ENCODE measurements at regions not wholly inside any gene's neighbourhood (a gene's known extent, or its start where the extent isn't known, plus 50 kb on each side); places are given as distances from the start of the nearest gene placed in this dataset.

DNA sequence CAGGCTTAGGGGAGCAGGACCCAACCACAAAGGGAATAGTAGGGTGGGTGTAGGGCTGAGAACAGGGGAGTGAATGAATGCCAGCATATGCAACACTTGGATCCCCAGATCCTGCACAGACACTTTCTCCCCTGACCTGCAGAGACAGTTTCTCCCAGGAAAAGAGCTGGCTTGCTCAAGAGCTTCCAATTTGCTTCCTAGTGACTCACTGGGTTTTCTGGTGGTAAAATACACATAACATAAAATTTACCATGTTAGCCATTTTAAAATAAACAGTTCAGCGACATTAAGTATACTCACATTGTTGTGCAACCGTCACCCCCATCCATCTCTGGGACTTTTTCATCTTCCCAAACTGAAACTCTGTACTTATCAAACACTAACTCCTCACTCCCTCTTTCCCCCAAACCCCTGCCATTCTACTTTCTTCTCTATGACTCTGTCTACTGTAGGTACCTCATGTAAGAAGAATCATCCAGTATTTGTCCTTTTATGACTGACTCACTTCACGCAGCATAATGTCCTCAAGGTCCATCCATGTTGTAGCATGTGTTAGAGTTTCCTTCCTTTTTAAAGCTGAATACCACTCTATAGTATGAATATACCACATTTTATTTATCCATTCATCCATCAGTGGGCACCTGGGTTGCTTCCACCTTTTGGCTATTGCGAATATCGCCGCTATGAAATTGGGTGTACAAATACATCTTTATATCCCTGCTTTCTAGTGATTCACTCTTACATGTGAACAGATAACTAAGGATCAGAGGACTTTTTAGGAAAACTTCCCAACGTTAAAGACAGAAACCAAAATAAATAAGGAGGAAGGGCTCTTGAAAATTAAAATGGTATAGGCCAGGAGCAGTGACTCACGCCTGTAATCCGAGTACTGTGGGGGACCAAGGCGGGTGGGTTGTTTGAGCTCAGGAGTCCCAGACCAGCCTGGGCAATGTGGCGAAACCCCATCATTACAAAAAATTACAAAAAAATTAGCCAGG, 95.6 kb upstream of the TJP1 start:
- DNase-seq (ENCODE audit: low spot score) = no peak

- DNase-seq (ENCODE audit: low spot score) = no peak
These were observed 92.3 kb upstream of the TJP1 start for GRCh38 chr15:29914511-29914926.

- DNase-seq (ENCODE audit: low spot score) = no peak
These were observed 91.4 kb upstream of the TJP1 start for GRCh38 chr15:29913528-29914135.

- DNase-seq (ENCODE audit: low spot score) = no peak
These were observed 89.4 kb upstream of the TJP1 start for GRCh38 chr15:29911705-29912104.

DNA sequence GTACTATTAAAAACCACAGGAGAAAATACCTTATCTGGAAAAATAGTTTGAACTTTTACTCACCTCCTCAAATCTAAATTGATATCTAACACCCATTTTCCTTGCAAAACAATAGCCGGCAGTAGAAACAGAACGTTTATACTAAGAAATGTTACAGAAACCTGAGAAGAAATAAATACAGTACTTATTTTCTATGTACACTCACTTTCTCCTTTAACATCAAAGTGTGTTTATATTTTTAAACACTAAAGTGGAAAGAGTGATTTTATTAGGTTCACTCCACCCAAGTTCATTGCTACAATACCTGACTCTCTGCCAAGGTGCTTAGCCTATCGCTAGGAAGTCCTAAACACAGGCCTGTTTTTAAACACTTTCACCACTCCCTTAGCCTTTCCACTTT, 87.8 kb upstream of the TJP1 start:
- no peak for DNase-seq (ENCODE audit: low spot score)

DNA sequence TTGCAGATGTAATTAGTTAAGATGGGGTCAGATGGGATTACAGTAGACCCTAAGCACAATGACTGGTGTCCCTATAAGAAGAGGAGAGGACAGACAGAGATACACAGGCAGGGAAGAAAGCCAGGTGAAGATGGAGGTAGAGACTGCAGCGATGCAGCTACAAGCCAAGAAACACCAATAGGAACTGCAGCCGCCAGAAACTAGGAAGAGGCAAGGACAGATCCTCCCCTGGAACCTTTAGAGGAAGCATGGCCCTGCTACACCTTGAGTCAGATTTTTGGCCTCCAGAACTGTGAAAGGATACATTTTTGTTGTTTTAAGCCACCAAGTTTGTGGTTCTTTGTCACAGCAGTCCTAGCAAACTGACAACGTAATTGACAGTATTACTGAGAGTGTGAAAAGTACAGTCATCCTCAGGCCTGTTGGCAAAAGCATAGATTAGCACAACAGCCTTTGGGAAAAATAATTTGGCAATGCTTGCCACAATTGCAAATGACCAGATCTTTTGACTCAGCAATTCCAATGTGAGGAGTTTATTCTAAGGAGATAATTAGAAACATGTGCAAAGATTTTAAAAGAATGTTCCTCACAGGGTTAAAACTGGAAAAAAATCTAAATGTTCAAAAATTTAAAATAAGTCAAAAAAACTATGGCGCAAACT, 82.6 kb upstream of the TJP1 start:
- DNase-seq (ENCODE audit: low spot score) = no peak

GRCh38 chr15:29903785-29904464, 81.7 kb upstream of the TJP1 start:
- DNase-seq (ENCODE audit: low spot score) = no peak

DNA sequence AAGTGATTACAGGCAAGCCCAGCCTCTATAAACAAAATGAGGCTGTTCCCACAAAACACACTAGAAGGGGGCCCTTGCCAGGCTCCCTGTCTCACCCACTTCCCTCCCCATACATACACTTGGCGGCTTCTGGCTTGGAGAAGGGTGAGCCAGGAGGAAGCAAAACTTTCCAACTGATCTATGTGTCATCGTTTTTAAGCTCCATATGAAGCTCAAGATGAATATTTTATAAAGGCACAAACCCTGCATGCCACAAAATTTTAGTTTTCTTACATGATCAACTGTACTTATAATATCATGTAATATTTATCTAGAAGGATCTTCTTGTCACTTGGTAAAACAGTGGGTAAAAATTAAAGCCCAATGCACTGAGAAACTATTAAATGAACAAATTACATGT, 80.8 kb upstream of the TJP1 start:
- DNase-seq (ENCODE audit: low spot score) = no peak

- DNase-seq (ENCODE audit: low spot score) = no peak
These were observed 78.2 kb upstream of the TJP1 start for GRCh38 chr15:29900237-29901189.

GRCh38 chr15:29896062-29896461, 73.8 kb upstream of the TJP1 start:
- no peak for DNase-seq (ENCODE audit: low spot score)

- no peak for DNase-seq (ENCODE audit: low spot score)
These were observed 68.8 kb upstream of the TJP1 start for GRCh38 chr15:29891096-29891457.

GRCh38 chr15:29890336-29891095, 68.2 kb upstream of the TJP1 start:
- no peak for DNase-seq (ENCODE audit: low spot score)

DNA sequence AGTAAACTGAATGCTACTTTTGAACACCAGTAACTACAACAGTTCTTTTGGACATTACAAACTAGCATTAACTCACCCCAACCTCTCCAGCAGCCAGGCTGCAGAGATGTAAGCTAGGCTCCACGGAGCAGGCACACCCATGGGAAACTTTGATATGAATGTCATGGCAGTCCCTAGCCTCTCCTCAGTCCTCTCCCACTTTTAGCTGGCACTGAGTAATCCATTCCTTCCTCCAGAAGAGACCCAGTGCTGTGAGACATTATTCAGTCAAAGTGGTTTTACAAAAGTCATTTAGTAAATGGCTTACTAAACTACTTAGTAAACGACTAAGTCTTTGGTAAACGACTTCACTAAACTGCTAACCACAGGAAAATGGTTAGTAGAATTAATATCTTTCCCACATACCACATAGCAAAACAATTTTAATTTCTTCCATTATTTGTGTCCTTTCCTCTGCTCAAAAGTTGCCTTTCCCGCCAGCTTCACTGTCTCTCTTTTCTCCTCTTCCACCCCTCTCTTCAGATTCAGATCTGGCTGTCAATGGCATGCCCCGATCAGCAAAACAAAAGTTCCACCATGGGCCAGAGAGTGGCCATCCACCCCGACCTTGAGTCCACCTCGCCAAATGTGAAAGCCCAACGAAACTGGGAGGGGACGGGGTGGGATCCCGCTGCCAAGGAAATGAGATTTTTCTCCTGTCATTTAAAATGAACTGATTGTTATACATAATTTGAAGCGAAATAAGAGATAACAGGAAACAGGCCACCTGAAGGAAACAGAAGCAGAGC, 67.5 kb upstream of the TJP1 start:
- DNase-seq (ENCODE audit: low spot score) = no peak

DNA sequence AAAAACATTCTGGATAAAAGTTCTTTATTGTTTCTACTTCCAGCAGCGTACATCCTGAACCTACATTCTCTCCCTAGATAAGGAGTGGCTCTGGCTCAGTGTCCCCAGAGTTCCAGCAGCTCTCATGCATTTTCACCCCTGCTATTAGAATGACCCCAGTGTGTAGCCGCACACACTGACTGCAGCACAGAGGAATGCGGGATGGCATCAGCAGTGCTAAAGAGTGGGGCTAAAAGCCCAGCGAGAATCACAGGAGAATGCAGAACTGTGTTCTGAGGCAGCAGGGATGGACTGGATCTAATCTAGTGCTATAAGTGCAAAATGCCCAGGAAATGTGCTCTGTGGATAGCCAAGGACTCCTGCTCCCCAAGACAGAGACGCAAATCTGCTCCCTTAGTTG, 66.4 kb upstream of the TJP1 start:
- DNase-seq (ENCODE audit: low spot score) = no peak

DNA sequence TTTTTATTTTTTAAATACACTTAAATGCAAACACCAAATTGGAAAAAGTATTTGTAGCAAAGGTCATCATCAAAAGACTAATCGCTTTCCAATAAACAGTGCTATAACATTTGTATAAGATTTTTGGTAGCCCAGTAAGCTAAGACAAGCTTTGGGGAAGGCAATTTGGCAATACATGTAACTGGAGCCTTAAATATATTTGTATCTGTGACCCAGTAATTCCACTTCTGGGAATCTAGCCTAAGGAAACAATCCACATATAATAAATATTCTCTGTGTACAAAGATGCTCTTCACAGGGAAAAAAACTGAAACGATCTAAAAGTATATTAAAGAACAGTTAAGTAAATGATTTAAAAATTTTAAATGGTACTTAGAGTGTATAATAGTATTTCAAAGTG, 65.5 kb upstream of the TJP1 start:
- no peak for DNase-seq (ENCODE audit: low spot score)

GRCh38 chr15:29885183-29885582, 62.9 kb upstream of the TJP1 start:
- DNase-seq (ENCODE audit: low spot score) = no peak

DNA sequence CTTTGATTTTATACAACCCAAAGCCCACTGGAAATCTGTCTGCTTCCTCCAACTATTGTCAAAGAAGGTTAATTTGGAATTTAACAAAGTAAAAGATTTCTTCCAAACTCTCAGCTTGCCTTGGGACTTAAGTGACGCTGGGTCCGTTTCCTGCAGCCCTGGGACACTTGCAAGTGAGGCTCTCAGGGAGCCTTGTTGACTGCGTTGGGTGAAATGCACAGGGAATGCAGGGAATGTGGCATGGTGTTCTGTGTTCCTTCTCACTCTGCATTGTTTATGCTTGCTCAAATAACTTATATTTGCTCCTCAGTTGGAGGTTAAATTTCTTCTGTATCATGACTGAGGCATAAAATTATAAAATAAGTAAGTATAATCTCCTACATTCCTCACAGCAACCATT, 60.9 kb upstream of the TJP1 start:
- no peak for DNase-seq (ENCODE audit: low spot score)

DNA sequence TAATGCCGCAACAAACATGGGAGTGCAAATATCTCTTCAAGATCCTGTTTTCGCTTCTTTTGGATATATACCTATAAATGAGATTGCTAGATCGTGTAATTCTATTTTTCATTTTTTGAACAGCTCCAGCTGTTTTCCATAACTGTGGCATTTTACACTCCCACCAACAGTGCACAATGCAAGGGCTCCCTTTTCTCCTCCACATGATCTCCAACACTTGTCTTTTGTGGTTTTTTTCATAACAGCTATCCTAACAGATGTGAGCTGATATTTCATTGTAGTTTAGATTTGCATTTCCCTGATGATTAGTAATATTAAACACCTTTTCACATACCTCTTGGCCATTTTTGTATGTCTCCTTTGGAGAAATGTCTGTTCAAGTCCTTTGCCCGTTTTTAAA, 58.6 kb upstream of the TJP1 start:
- no peak for DNase-seq (ENCODE audit: low spot score)

- no peak for DNase-seq (ENCODE audit: low spot score)
These were observed 58.1 kb upstream of the TJP1 start for GRCh38 chr15:29880341-29880740.

DNA sequence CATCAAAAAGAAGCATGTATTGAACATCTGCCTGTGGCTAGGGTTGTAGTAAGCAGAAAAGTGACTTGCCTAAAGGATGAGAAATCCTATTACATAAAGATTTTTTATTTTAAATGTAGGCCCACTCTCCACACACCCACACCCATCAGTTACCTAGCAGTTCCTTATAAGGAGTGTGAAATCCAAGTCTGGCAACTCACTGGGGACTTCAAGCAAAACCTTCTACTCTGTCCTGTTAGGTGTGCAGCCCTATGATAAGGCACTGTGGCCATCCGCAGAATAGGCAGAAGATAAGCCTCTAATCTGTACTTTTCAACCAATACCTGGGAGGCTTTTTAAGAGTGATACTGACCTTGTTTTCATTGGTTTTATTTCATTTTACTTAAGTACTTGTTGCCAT, 52.7 kb upstream of the TJP1 start:
- no peak for DNase-seq (ENCODE audit: low spot score)

All from RKO (cell line).